ENCODE measurements at regions not wholly inside any gene's neighbourhood (a gene's known extent, or its start where the extent isn't known, plus 50 kb on each side); places are given as distances from the start of the nearest gene placed in this dataset.

- no peak for TF ChIP-seq EZH2 (IDR thresholded peaks at IDR 0.05; ENCODE audit: borderline replicate concordance, low read length)
- TF ChIP-seq, protein P1, sequence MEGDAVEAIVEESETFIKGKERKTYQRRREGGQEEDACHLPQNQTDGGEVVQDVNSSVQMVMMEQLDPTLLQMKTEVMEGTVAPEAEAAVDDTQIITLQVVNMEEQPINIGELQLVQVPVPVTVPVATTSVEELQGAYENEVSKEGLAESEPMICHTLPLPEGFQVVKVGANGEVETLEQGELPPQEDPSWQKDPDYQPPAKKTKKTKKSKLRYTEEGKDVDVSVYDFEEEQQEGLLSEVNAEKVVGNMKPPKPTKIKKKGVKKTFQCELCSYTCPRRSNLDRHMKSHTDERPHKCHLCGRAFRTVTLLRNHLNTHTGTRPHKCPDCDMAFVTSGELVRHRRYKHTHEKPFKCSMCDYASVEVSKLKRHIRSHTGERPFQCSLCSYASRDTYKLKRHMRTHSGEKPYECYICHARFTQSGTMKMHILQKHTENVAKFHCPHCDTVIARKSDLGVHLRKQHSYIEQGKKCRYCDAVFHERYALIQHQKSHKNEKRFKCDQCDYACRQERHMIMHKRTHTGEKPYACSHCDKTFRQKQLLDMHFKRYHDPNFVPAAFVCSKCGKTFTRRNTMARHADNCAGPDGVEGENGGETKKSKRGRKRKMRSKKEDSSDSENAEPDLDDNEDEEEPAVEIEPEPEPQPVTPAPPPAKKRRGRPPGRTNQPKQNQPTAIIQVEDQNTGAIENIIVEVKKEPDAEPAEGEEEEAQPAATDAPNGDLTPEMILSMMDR (conservative IDR thresholded peaks at IDR 0.05 in 1 of 2, IDR thresholded peaks at IDR 0.05 in 1 of 2; ENCODE audit: extremely low read depth in 1 of 2, insufficient read depth in 1 of 2, low read depth in 1 of 2, low read length in 2 of 2), result no peak
Measured at GRCh38 chr15:66872405-66872804, 170.4 kb downstream of the SMAD6 start.

All from mammary epithelial cell (primary cell).